ENCODE measurements at regions not wholly inside any gene's neighbourhood (a gene's known extent, or its start where the extent isn't known, plus 50 kb on each side); places are given as distances from the start of the nearest gene placed in this dataset.

DNA sequence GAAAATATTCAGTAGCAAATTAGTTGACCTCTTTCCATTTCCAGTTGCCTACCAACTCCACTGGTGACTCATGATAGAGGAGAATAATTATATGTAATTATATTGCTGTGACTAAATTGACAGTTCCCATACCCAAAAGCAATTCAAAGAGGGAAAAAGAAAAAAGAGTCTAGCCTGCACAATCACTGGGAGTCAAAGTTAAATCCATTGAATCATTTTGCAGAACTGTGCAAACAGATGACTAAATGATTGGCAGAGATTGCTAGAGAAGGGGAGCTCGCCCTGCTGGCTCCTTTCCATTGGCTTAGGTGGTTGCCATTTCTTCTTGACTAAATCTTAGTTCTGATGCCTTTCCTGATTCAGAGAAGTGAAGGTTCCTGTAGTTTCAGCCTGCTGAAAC is 1228.6 kb upstream of the SORCS1 start:
- intact Hi-C loops (cut with micrococcal nuclease): no loop called here
- POLR2A ChIA-PET: no interaction called here

DNA sequence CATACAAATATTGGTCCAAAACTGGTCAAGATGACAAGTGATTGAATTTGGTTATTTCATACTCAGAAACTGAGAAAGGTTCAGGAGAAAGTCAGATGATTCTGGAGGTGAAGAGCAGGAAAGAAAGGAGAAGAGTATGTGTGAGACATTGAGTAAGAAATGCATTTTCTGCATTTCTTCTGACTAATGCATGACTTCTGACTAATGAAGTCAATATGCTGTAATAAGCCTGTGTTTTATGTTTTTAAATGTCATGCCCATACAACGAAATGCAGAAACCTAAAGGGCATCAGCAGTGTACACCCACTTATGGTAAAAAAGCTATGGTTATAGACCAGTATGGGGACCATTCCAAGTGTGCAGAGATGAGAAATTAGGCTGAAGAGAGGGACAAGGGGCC is 1227.8 kb upstream of the SORCS1 start:
- ATAC-seq (ENCODE audit: low read depth): no peak
- DNase-seq: no peak
- H3K4me3 Mint-ChIP-seq: no peak overlapping the region
- H3K9me3 Mint-ChIP-seq: no peaks in the 10 kb centered on the region
- intact Hi-C loops (cut with micrococcal nuclease): no loop called here
- CTCF ChIA-PET: no interaction called here
- H3K36me3 Mint-ChIP-seq (ENCODE audit: low read depth): no peaks in the 10 kb centered on the region
- TF ChIP-seq, protein P1, sequence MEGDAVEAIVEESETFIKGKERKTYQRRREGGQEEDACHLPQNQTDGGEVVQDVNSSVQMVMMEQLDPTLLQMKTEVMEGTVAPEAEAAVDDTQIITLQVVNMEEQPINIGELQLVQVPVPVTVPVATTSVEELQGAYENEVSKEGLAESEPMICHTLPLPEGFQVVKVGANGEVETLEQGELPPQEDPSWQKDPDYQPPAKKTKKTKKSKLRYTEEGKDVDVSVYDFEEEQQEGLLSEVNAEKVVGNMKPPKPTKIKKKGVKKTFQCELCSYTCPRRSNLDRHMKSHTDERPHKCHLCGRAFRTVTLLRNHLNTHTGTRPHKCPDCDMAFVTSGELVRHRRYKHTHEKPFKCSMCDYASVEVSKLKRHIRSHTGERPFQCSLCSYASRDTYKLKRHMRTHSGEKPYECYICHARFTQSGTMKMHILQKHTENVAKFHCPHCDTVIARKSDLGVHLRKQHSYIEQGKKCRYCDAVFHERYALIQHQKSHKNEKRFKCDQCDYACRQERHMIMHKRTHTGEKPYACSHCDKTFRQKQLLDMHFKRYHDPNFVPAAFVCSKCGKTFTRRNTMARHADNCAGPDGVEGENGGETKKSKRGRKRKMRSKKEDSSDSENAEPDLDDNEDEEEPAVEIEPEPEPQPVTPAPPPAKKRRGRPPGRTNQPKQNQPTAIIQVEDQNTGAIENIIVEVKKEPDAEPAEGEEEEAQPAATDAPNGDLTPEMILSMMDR (IDR thresholded peaks at IDR 0.05): no peak
- H3K27ac Mint-ChIP-seq: no peak overlapping the region
- no peaks in the 10 kb centered on the region for H3K27me3 Mint-ChIP-seq
- H3K4me1 Mint-ChIP-seq: no peaks in the 10 kb centered on the region
- POLR2A ChIA-PET: no interaction called here

More for the DNA sequence above, 1228.6 kb upstream of the SORCS1 start:
- Mint-ChIP-seq H3K27me3 (no peaks in the 10 kb centered on the region), H3K4me1 (no peaks in the 10 kb centered on the region), H3K4me3 (no peak overlapping the region), H3K9me3 (no peaks in the 10 kb centered on the region), H3K36me3 (ENCODE audit: low read depth) (no peaks in the 10 kb centered on the region), H3K27ac (no peak overlapping the region)
- ATAC-seq (ENCODE audit: low read depth) (no peak), DNase-seq (no peak)
- TF ChIP-seq, protein P1 (IDR thresholded peaks at IDR 0.05): no peak
- CTCF ChIA-PET: no interaction called here

DNA sequence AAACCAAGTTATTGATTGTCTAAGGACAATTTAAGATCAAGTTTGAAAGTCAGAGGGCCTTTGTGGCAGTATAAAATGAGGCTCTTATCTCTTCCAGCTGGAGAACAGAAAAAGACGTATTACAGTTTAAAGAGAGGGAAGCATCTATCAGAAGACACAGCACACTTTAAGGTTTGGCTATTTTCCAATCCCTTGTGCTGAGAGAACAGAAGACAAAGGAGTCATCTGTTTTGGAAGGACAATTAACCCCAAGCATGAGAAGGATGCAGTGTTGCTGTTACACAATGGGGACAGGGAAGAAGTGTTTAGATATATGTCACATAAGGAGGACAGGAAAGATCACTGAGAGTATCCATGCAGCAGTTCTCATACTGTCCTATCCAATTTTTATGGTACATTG is 1224.2 kb upstream of the SORCS1 start:
- H3K27ac Mint-ChIP-seq: no peak overlapping the region
- ATAC-seq (ENCODE audit: low read depth) (no peak), DNase-seq (no peak)
- ChIA-PET POLR2A (no interaction called here), CTCF (no interaction called here)
- no peaks in the 10 kb centered on the region for H3K36me3 Mint-ChIP-seq (ENCODE audit: low read depth)
- no peaks in the 10 kb centered on the region for H3K9me3 Mint-ChIP-seq
- intact Hi-C loops (cut with micrococcal nuclease): no loop called here
- no peaks in the 10 kb centered on the region for H3K4me1 Mint-ChIP-seq
- TF ChIP-seq, protein P1 (IDR thresholded peaks at IDR 0.05): no peak
- H3K4me3 Mint-ChIP-seq: no peak overlapping the region
- no peaks in the 10 kb centered on the region for H3K27me3 Mint-ChIP-seq

DNA sequence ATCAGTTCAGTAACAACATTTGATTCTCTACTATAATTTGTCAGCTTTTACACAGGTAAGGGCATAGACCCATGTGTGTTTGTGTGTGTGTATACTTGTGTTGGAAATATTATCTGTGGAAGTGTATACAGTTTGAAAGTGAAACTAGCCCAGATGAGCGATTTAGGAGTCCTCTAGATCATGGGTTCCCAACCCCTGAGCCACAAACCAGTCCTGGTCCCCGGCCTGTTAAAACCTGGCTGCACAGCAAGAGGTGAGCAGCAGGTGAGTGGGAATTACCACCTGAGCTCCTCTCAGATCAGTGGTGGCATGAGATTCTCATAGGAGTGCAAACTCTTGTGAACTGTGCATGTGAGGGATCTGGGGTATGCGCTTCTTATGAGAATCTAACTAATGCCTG is 1221.5 kb upstream of the SORCS1 start:
- DNase-seq (no peak), ATAC-seq (ENCODE audit: low read depth) (no peak)
- Mint-ChIP-seq H3K36me3 (ENCODE audit: low read depth) (no peaks in the 10 kb centered on the region), H3K27ac (no peak overlapping the region), H3K27me3 (no peaks in the 10 kb centered on the region), H3K9me3 (peaks cover 4% of the 10 kb centered on the region), H3K4me1 (no peaks in the 10 kb centered on the region), H3K4me3 (no peak overlapping the region)
- TF ChIP-seq, protein P1 (IDR thresholded peaks at IDR 0.05): no peak
- POLR2A ChIA-PET: no interaction called here
- CTCF ChIA-PET: no interaction called here
- intact Hi-C loops (cut with micrococcal nuclease): no loop called here

DNA sequence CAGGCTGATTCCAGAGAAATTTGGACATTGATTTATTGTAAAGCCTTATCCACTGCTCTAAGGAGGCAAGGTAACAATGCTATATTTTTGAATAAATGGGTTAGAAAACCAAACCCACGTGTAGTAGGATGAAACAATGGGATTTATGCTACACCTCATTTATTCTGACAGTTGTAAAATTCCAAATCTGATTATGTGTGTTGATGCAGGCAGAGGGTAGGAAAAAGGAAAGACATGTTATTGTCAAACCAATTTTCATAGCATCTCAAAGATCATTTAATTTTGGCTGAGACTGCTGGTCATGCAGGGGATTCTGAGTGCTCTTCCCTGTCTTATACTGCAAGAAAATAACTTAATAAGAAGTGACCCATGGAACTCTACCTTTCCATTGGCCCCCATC is 1219.9 kb upstream of the SORCS1 start:
- H3K27ac Mint-ChIP-seq: no peak overlapping the region
- H3K4me1 Mint-ChIP-seq: no peaks in the 10 kb centered on the region
- intact Hi-C loops (cut with micrococcal nuclease): no loop called here
- H3K9me3 Mint-ChIP-seq: peaks cover 4% of the 10 kb centered on the region
- H3K4me3 Mint-ChIP-seq: no peak overlapping the region
- TF ChIP-seq, protein P1 (IDR thresholded peaks at IDR 0.05): no peak
- ChIA-PET CTCF (no interaction called here), POLR2A (no interaction called here)
- ATAC-seq (ENCODE audit: low read depth): no peak
- DNase-seq: no peak
- no peaks in the 10 kb centered on the region for H3K27me3 Mint-ChIP-seq
- no peaks in the 10 kb centered on the region for H3K36me3 Mint-ChIP-seq (ENCODE audit: low read depth)
